A549 (cell line): ENCODE measurements at regions not wholly inside any gene's neighbourhood (a gene's known extent, or its start where the extent isn't known, plus 50 kb on each side); places are given as distances from the start of the nearest gene placed in this dataset.

Source experiments
- ATAC-seq, 2 experiments: fragments of 200-7000 bp in 1 of 2; fragments of >200 bp in 1 of 2; cut with Nextera tagmentation in 1 of 2; cut with Tn5 transposase in 1 of 2; 3 replicates each; pipeline versions ENCODE4 v1.8.0 to v1.9.1; 2018 to 2020; ENCODE audit warnings: mild to moderate bottlenecking in 1 of 2, moderate library complexity in 1 of 2
- CTCF ChIA-PET: fragments of 300-600 bp; sonication (Branson Sonifier 250); formaldehyde crosslinking; extraction: SDS; loops from one replicate; lab custom pipeline; 2021; ENCODE audit warnings: antibody characterized with exemption, inconsistent platforms; lab: Yijun Ruan, JAX
- POLR2A ChIA-PET: fragments of 350-600 bp; formaldehyde crosslinking; extraction: SDS; loops from one replicate; lab custom pipeline; 2021; ENCODE audit warnings: antibody characterized with exemption, inconsistent platforms; lab: Yijun Ruan, JAX
- DNase-seq, 2 experiments: peaks; one replicate each; pipeline versions ENCODE4 v3.0.0 to v3.0.0-alpha.2; 2011 to 2016; ENCODE audit warnings: low read depth in 1 of 2, low spot score in 1 of 2
- FAIRE-seq: peaks from 2 replicates; lab custom pipeline; 2011; peaks lifted over from hg19 to GRCh38; lab: Jason Lieb, UNC
- H3K27ac ChIP-seq, 2 experiments: fragments of >200 bp; sonication (Bioruptor Twin); formaldehyde crosslinking; 3 replicates each; pipeline ENCODE4 v1.5.1; 2016 to 2017
- H3K4me1 ChIP-seq: fragments of >200 bp; sonication (Bioruptor Twin); formaldehyde crosslinking; 3 replicates; pipeline ENCODE4 v1.6.1; 2016
- H3K4me2 ChIP-seq: fragments of >200 bp; sonication (Bioruptor Twin); formaldehyde crosslinking; 3 replicates; pipeline ENCODE4 v1.6.1; 2016
- H3K4me3 ChIP-seq: fragments of >200 bp; sonication (Bioruptor Twin); formaldehyde crosslinking; 3 replicates; pipeline ENCODE4 v1.5.1; 2016
- H3K9me3 ChIP-seq: fragments of >200 bp; sonication (Bioruptor Twin); formaldehyde crosslinking; 3 replicates; pipeline ENCODE4 v1.6.1; 2016
- BHLHE40 ChIP-seq: IDR thresholded peaks from 2 replicates; pipeline ENCODE4 v1.6.1; 2012; ENCODE audit warnings: low read depth, low read length, inconsistent platforms
- CBX8 ChIP-seq: fragments of 200-600 bp; sonication (generic); IDR thresholded peaks from 2 replicates; pipeline ENCODE4 v1.6.1; 2016
- CHD2 ChIP-seq: fragments of 150-350 bp; IDR thresholded peaks from 2 replicates; pipeline ENCODE4 v1.6.1; 2014; ENCODE audit warnings: low read length; ENCODE audit not compliant: partially characterized antibody
- CHD4 ChIP-seq: fragments of 200-600 bp; sonication (generic); IDR thresholded peaks from 2 replicates; pipeline ENCODE4 v1.6.1; 2016; ENCODE audit warnings: antibody characterized with exemption, mild to moderate bottlenecking, borderline replicate concordance
- E2F6 ChIP-seq: IDR thresholded peaks from 2 replicates; pipeline ENCODE4 v1.6.1; 2012; ENCODE audit warnings: low read depth, borderline replicate concordance
- EHMT2 ChIP-seq: fragments of 200-600 bp; sonication (generic); IDR thresholded peaks from 2 replicates; pipeline ENCODE4 v1.6.1; 2016; ENCODE audit warnings: antibody characterized with exemption, low read depth, mild to moderate bottlenecking, moderate library complexity
- ELK1 ChIP-seq: fragments of 150-350 bp; IDR thresholded peaks from 2 replicates; pipeline ENCODE4 v1.6.1; 2014; ENCODE audit warnings: low read depth, mild to moderate bottlenecking, low read length
- EP300 ChIP-seq, 2 experiments: fragments of >200 bp; sonication (Bioruptor Twin); formaldehyde crosslinking; IDR thresholded peaks; 2 replicates in 1 of 2; 3 replicates in 1 of 2; pipeline ENCODE4 v1.6.1; 2016 to 2017
- ESRRA ChIP-seq: fragments of 150-350 bp; IDR thresholded peaks from 2 replicates; pipeline ENCODE4 v1.6.1; 2014; ENCODE audit warnings: mild to moderate bottlenecking, low read length, borderline replicate concordance
- FOSB ChIP-seq: fragments of 250-450 bp; sonication (Bioruptor Pico); IDR thresholded peaks from 2 replicates; pipeline ENCODE4 v1.5.0; 2020; ENCODE audit warnings: mild to moderate bottlenecking, moderate library complexity
- HES2 ChIP-seq: fragments of >200 bp; sonication (Bioruptor Twin); formaldehyde crosslinking; IDR thresholded peaks from 2 replicates; pipeline ENCODE4 v1.6.1; 2016
- HOXB5 ChIP-seq: fragments of 250-450 bp; sonication (Bioruptor Pico); IDR thresholded peaks from 2 replicates; pipeline ENCODE4 v1.5.0; 2020; ENCODE audit warnings: mild to moderate bottlenecking, moderate library complexity
- KDM5A ChIP-seq: fragments of 200-600 bp; sonication (generic); IDR thresholded peaks from 2 replicates; pipeline ENCODE4 v1.6.1; 2016; ENCODE audit warnings: antibody characterized with exemption, mild to moderate bottlenecking
- MAFK ChIP-seq: fragments of 450-650 bp; IDR thresholded peaks from 2 replicates; pipeline ENCODE4 v1.6.1; 2014; ENCODE audit not compliant: partially characterized antibody
- MYC ChIP-seq: IDR thresholded peaks from 2 replicates; pipeline ENCODE4 v1.6.1; 2012; ENCODE audit warnings: mild to moderate bottlenecking, inconsistent platforms, low read length, improper control_type of control experiment, borderline replicate concordance
- NR3C1 ChIP-seq: fragments of >200 bp; sonication (Bioruptor Twin); formaldehyde crosslinking; IDR thresholded peaks from 3 replicates; pipeline ENCODE4 v1.6.1; 2017
- PHF8 ChIP-seq: fragments of 200-600 bp; sonication (generic); IDR thresholded peaks from 2 replicates; pipeline ENCODE4 v1.6.1; 2016; ENCODE audit warnings: low read depth, mild to moderate bottlenecking, antibody characterized with exemption, moderate library complexity, borderline replicate concordance
- POLR2A ChIP-seq: IDR thresholded peaks from 2 replicates; pipeline ENCODE4 v1.6.1; 2012; ENCODE audit warnings: mild to moderate bottlenecking, low read length
- RCOR1 ChIP-seq: fragments of 150-350 bp; IDR thresholded peaks from 2 replicates; pipeline ENCODE4 v1.6.1; 2014; ENCODE audit warnings: antibody characterized with exemption, low read length, low read depth
- RFX5 ChIP-seq: fragments of 450-650 bp; IDR thresholded peaks from 2 replicates; pipeline ENCODE4 v1.7.1; 2014; ENCODE audit warnings: antibody characterized with exemption, mild to moderate bottlenecking, moderate library complexity
- SMC3 ChIP-seq: fragments of >200 bp; sonication (Bioruptor Twin); formaldehyde crosslinking; IDR thresholded peaks from 3 replicates; pipeline ENCODE4 v1.6.1; 2018; ENCODE audit warnings: inconsistent platforms
- ZFP36 ChIP-seq: fragments of 450-650 bp; IDR thresholded peaks from 2 replicates; pipeline ENCODE4 v1.6.1; 2014; ENCODE audit warnings: borderline replicate concordance; ENCODE audit not compliant: partially characterized antibody
- ZNF302 ChIP-seq: fragments of 250-450 bp; sonication (Bioruptor Pico); IDR thresholded peaks from 2 replicates; pipeline ENCODE4 v1.9.0; 2021; ENCODE audit warnings: inconsistent platforms, mild to moderate bottlenecking, moderate library complexity
- whole genome bisulfite sequencing: methylation state at CpG from one replicate; pipeline ENCODE4 v1.1.6; 2017; ENCODE audit errors: missing lambda C conversion rate; 5-methylcytosine and 5-hydroxymethylcytosine counted together

- TF ChIP-seq MYC (no peak), BHLHE40 (no peak), ZNF302 (CRISPR knock-in tag) (no peak), KDM5A (no peak)
Observed at GRCh38 chr3:63076357-63076756, 201.1 kb upstream of the CADPS start (continued).

GRCh38 chr3:63086190-63086589, 191.9 kb upstream of the SYNPR start:
- CTCF ChIA-PET = no interaction called here
- no peak for DNase-seq
- no peak for ATAC-seq

GRCh38 chr3:63089007-63089750, 188.9 kb upstream of the SYNPR start:
- CTCF ChIA-PET = interaction anchor here (0.8 kb wide), 1 partner anchor 54 kb away, joined by 3 read pairs; no protein-coding TSS in a partner anchor
- no peak for ATAC-seq
- no peak for DNase-seq
- TF ChIP-seq MAFK (no peak), ZNF302 (CRISPR knock-in tag) (no peak), HES2 (no peak), PHF8 (no peak), FOSB (no peak), E2F6 (no peak), CHD2 (no peak), EP300 (IDR thresholded peaks at IDR 0.05) (no peak), KDM5A (no peak), HOXB5 (CRISPR knock-in tag) (no peak), MYC (no peak), CHD4 (no peak), POLR2A (no peak), ZFP36 (no peak), RCOR1 (no peak), NR3C1 (no peak)
- TF ChIP-seq, all 56 proteins: peak for 0
- Histone ChIP-seq H3K4me1 (no peaks in the 10 kb centered on the region), H3K4me2 (no peak overlapping the region), H3K9me3 (no peaks in the 10 kb centered on the region), H3K4me3 (no peak overlapping the region), H3K27ac (no peak overlapping the region)
- POLR2A ChIA-PET = no interaction called here
- WGBS = 2% methylated on average over 6 of the region's 6 CpGs
- FAIRE-seq = no peak

More at GRCh38 chr3:63086190-63086589, 191.9 kb upstream of the SYNPR start:
- POLR2A ChIA-PET = no interaction called here
- no peaks in the 10 kb centered on the region for H3K4me1 ChIP-seq
- H3K9me3 ChIP-seq = no peaks in the 10 kb centered on the region
- WGBS = 11% methylated on average over 2 of the region's 2 CpGs
- H3K27ac ChIP-seq = no peak overlapping the region
- TF ChIP-seq MAFK (no peak), FOSB (no peak), SMC3 (no peak)
- H3K4me3 ChIP-seq = no peak overlapping the region
- FAIRE-seq = no peak
- H3K4me2 ChIP-seq = no peak overlapping the region

- Histone ChIP-seq H3K4me2 (no peak overlapping the region), H3K4me3 (no peak overlapping the region)
- no peak for DNase-seq
- FAIRE-seq = no peak
- POLR2A ChIA-PET = no interaction called here
- TF ChIP-seq ELK1 (no peak), EHMT2 (no peak), CBX8 (no peak), E2F6 (no peak), ESRRA (no peak), FOSB (no peak), RFX5 (no peak), CHD2 (no peak)
- TF ChIP-seq, all 56 proteins: peak for 0
- 7% methylated on average over 1 of the region's 1 CpG for WGBS
- H3K4me1 ChIP-seq = no peaks in the 10 kb centered on the region
- H3K9me3 ChIP-seq = no peaks in the 10 kb centered on the region
- CTCF ChIA-PET = interaction anchor here (0.8 kb wide), 1 partner anchor 54 kb away, joined by 3 read pairs; no protein-coding TSS in a partner anchor
- H3K27ac ChIP-seq = no peak overlapping the region
- ATAC-seq = no peak
Observed at GRCh38 chr3:63089751-63090132, 188.4 kb upstream of the SYNPR start.
